Vagina (tissue), 2 donors: ENCODE measurements at regions not wholly inside any gene's neighbourhood (a gene's known extent, or its start where the extent isn't known, plus 50 kb on each side); places are given as distances from the start of the nearest gene placed in this dataset.

Source experiments
- POLR2AphosphoS5 ChIP-seq, 2 donors: sonication (generic); formaldehyde crosslinking; IDR thresholded peaks; one replicate each; pipeline ENCODE4 v1.9.0; 2017; ENCODE audit warnings: antibody characterized with exemption in 2 of 2, mild to moderate bottlenecking in 2 of 2, low read depth in 1 of 2; ENCODE audit not compliant: insufficient read depth in 1 of 2
- TF ChIP-seq, protein P1 (sequence below), 3 experiments: fragments of 450-650 bp in 2 of 3; fragments of 200-600 bp in 1 of 3; sonication (generic) in 1 of 3; IDR thresholded peaks; one replicate each; pipeline ENCODE4 v1.5.1; 2017 to 2019; ENCODE audit warnings: antibody characterized with exemption in 3 of 3, mild to moderate bottlenecking in 2 of 3, moderate library complexity in 2 of 3

DNA sequence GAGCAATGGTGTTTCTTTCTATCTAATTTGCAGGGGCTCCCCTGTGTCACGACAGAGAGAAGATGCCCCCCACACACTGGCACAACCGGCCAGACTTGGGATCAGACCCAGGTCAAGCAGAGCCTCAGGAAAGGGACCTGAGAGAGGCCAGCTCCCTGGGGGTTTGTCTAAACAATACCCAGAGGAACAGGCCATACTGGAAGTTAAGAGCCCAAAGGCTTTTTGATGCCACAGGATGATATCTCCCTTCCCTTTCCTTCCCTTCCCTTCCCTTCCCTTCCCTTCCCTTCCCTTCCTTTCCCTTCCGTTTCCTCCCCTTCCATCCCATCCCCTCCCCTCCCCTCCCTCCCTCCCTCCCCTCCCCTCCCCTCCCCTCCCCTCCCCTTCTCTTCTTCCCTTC lies 139.2 kb downstream of the ARL4C start:
- no peak for TF ChIP-seq POLR2AphosphoS5 (IDR thresholded peaks at IDR 0.05; ENCODE audit: insufficient read depth in 1 of 2, low read depth in 1 of 2)
- TF ChIP-seq, protein P1, sequence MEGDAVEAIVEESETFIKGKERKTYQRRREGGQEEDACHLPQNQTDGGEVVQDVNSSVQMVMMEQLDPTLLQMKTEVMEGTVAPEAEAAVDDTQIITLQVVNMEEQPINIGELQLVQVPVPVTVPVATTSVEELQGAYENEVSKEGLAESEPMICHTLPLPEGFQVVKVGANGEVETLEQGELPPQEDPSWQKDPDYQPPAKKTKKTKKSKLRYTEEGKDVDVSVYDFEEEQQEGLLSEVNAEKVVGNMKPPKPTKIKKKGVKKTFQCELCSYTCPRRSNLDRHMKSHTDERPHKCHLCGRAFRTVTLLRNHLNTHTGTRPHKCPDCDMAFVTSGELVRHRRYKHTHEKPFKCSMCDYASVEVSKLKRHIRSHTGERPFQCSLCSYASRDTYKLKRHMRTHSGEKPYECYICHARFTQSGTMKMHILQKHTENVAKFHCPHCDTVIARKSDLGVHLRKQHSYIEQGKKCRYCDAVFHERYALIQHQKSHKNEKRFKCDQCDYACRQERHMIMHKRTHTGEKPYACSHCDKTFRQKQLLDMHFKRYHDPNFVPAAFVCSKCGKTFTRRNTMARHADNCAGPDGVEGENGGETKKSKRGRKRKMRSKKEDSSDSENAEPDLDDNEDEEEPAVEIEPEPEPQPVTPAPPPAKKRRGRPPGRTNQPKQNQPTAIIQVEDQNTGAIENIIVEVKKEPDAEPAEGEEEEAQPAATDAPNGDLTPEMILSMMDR (IDR thresholded peaks at IDR 0.05): no peak
